Heart left ventricle (tissue), 16 donors: ENCODE measurements at regions not wholly inside any gene's neighbourhood (a gene's known extent, or its start where the extent isn't known, plus 50 kb on each side); places are given as distances from the start of the nearest gene placed in this dataset.
A peak's percentile ranks its signal among the peaks of the same experiment; 100 is the strongest.

Experiments
- ATAC-seq, 4 donors: fragments of 200-7000 bp; cut with Tn5 transposase; one replicate each; pipeline ENCODE4 v1.9.1; 2020 to 2022; ENCODE audit warnings: moderate library complexity in 4 of 4, mild to moderate bottlenecking in 3 of 4, moderate number of reproducible peaks in 1 of 4
- DNase-seq, 5 donors: peaks; one replicate each; pipeline ENCODE4 v3.0.0-alpha.2; 2020
- H3K27ac ChIP-seq, 12 donors: fragments of 200-600 bp; sonication (generic) in 4 of 12; one replicate each; pipeline versions ENCODE4 v1.5.0 to v1.8.0; 2016 to 2022; ENCODE audit warnings: mild to moderate bottlenecking in 2 of 12
- H3K27me3 ChIP-seq, 9 donors: fragments of 200-600 bp; sonication (generic) in 2 of 9; one replicate each; pipeline versions ENCODE4 v1.5.1 to v1.8.0; 2016 to 2022; ENCODE audit warnings: mild to moderate bottlenecking in 3 of 9
- H3K36me3 ChIP-seq, 9 donors: fragments of 200-600 bp; sonication (generic) in 2 of 9; one replicate each; pipeline versions ENCODE4 v1.5.0 to v1.8.0; 2018 to 2022; ENCODE audit warnings: mild to moderate bottlenecking in 2 of 9
- H3K4me1 ChIP-seq, 12 donors: fragments of 200-600 bp; sonication (generic) in 4 of 12; one replicate each; pipeline versions ENCODE4 v1.5.0 to v1.8.0; 2016 to 2022; ENCODE audit warnings: mild to moderate bottlenecking in 3 of 12
- H3K4me3 ChIP-seq, 12 donors: fragments of 200-600 bp; sonication (generic) in 4 of 12; one replicate each; pipeline versions ENCODE4 v1.5.0 to v1.8.0; 2017 to 2022; ENCODE audit warnings: mild to moderate bottlenecking in 9 of 12, moderate library complexity in 4 of 12
- H3K9me3 ChIP-seq, 12 donors: fragments of 200-600 bp; sonication (generic) in 4 of 12; one replicate each; pipeline versions ENCODE4 v1.5.0 to v1.8.0; 2016 to 2022; ENCODE audit warnings: mild to moderate bottlenecking in 1 of 12
- CTCF ChIP-seq, 12 donors: fragments of 200-600 bp; sonication (generic) in 4 of 12; IDR thresholded peaks; one replicate each; pipeline versions ENCODE4 v1.5.0 to v1.8.0; 2018 to 2022; ENCODE audit warnings: antibody characterized with exemption in 12 of 12, mild to moderate bottlenecking in 5 of 12
- POLR2A ChIP-seq, 2 donors: fragments of 450-650 bp; IDR thresholded peaks; one replicate each; pipeline ENCODE4 v1.6.1; 2017; ENCODE audit warnings: antibody characterized with exemption in 2 of 2, mild to moderate bottlenecking in 2 of 2, moderate library complexity in 2 of 2
- WGBS, 4 donors: extraction: QIAGEN DNeasy Blood & Tissue Kit in 2 of 4; methylation state at CpG; one replicate each; pipeline versions ENCODE4 v1.1.5 to v1.1.7; 2013 to 2018; 5-methylcytosine and 5-hydroxymethylcytosine counted together
- intact Hi-C, 10 donors: fragments of 100-400 bp; cut with DNase I; formaldehyde crosslinking; loops; one replicate each; pipeline versions ENCODE4 v1.11.1 to v1.14.2; 2022
- donor health status: ischemic (EF 13 %, LVEDD 7.1; RV severe dilation, severe dysfunction).
- donor health status: healthy with polysubstance abuse.
- donor health status: DM: no; HTN: yes; CAD: no.
- donor health status: DM: no; HTN: no; CAD: no.
- donor health status: ischemic (EF 25% LVEDD 6.9; RV normal size, moderate dysfunction).
- donor health status: ischemic (EF 25% LVEDD 5.7; RV mildly dilated, moderate dysfunction).
- donor health status: healthy.
- donor health status: DM: yes; HTN: yes; CAD: no.
- donor health status: ischemic (EF 35%, LVEDD 5.7; RV mildly dilated, moderate dysfunction).
- donor health status: nonischemic (EF 11% LVEDD 7.7; RV severe dilation, severe dysfunction).
- donor health status: DM: yes; HTN: yes; CAD: no.
- donor health status: PGD.
- donor health status: ischemic (EF 29% LVEDD 5.4; RV normal size, mild dysfunction).
- donor health status: nonischemic (EF 23%, LVEDD 6.1; RV moderate dilation, normal function).

GRCh38 chr2:15066138-15066537, 433.6 kb downstream of the LRATD1 start:
- Histone ChIP-seq H3K27ac (no peak overlapping the region), H3K4me1 (peaks cover 0 to 2% (median 0%) of the 10 kb centered on the region in 12 donors), H3K4me3 (no peak overlapping the region), H3K9me3 (peaks cover 0 to 20% (median 0%) of the 10 kb centered on the region in 12 donors), H3K36me3 (no peaks in the 10 kb centered on the region), H3K27me3 (no peaks in the 10 kb centered on the region)
- 90 to 95% (median 91%) methylated on average over 3 of the region's 3 CpGs for WGBS, 4 donors
- ATAC-seq = no peak
- intact Hi-C loops = no loop called here
- TF ChIP-seq CTCF (IDR thresholded peaks at IDR 0.05) (no peak), POLR2A (IDR thresholded peaks at IDR 0.05) (no peak)
- DNase-seq = no peak

GRCh38 chr2:15069149-15069548, 436.6 kb downstream of the LRATD1 start:
- intact Hi-C loops = no loop called here
- H3K9me3 ChIP-seq = peaks cover 0 to 20% (median 0%) of the 10 kb centered on the region in 12 donors
- DNase-seq (no peak), ATAC-seq (peak; percentile 53 to 85 (median 71))
- H3K4me3 ChIP-seq = no peak overlapping the region
- peaks cover 0 to 2% (median 0%) of the 10 kb centered on the region in 12 donors for H3K4me1 ChIP-seq
- WGBS, 4 donors = 26 to 32% (median 29%) methylated on average over 5 of the region's 5 CpGs
- H3K36me3 ChIP-seq = no peaks in the 10 kb centered on the region
- no peak for TF ChIP-seq POLR2A (IDR thresholded peaks at IDR 0.05)
- TF ChIP-seq CTCF (IDR thresholded peaks at IDR 0.05) = no peak
- H3K27ac ChIP-seq = peak overlapping the region in 1 of 12 donors; percentile 21
- no peaks in the 10 kb centered on the region for H3K27me3 ChIP-seq

- no peak for ATAC-seq
Observed at GRCh38 chr2:15072836-15073235, 440.3 kb downstream of the LRATD1 start.

GRCh38 chr2:15073664-15074063, 441.1 kb downstream of the LRATD1 start:
- no peaks in the 10 kb centered on the region for H3K9me3 ChIP-seq
- no peak for ATAC-seq
- WGBS, 4 donors = 66 to 72% (median 68%) methylated on average over 3 of the region's 3 CpGs

More at GRCh38 chr2:15072836-15073235, 440.3 kb downstream of the LRATD1 start:
- WGBS, 4 donors = 89 to 94% (median 92%) methylated on average over 6 of the region's 6 CpGs
- TF ChIP-seq POLR2A (IDR thresholded peaks at IDR 0.05) = no peak
- no peak for TF ChIP-seq CTCF (IDR thresholded peaks at IDR 0.05)
- DNase-seq = no peak
- H3K27me3 ChIP-seq = no peaks in the 10 kb centered on the region
- H3K9me3 ChIP-seq = no peaks in the 10 kb centered on the region
- peaks cover 0 to 2% (median 0%) of the 10 kb centered on the region in 12 donors for H3K4me1 ChIP-seq
- no peaks in the 10 kb centered on the region for H3K36me3 ChIP-seq
- H3K27ac ChIP-seq = no peak overlapping the region
- no peak overlapping the region for H3K4me3 ChIP-seq
- intact Hi-C loops = no loop called here

More at GRCh38 chr2:15073664-15074063, 441.1 kb downstream of the LRATD1 start:
- Histone ChIP-seq H3K4me1 (peaks cover 0 to 2% (median 0%) of the 10 kb centered on the region in 12 donors), H3K36me3 (no peaks in the 10 kb centered on the region), H3K4me3 (no peak overlapping the region), H3K27me3 (no peaks in the 10 kb centered on the region), H3K27ac (no peak overlapping the region)
- intact Hi-C loops = no loop called here
- TF ChIP-seq CTCF (IDR thresholded peaks at IDR 0.05) = no peak
- TF ChIP-seq POLR2A (IDR thresholded peaks at IDR 0.05) = no peak
- DNase-seq = no peak
